ENCODE measurements at regions not wholly inside any gene's neighbourhood (a gene's known extent, or its start where the extent isn't known, plus 50 kb on each side); places are given as distances from the start of the nearest gene placed in this dataset.

DNA sequence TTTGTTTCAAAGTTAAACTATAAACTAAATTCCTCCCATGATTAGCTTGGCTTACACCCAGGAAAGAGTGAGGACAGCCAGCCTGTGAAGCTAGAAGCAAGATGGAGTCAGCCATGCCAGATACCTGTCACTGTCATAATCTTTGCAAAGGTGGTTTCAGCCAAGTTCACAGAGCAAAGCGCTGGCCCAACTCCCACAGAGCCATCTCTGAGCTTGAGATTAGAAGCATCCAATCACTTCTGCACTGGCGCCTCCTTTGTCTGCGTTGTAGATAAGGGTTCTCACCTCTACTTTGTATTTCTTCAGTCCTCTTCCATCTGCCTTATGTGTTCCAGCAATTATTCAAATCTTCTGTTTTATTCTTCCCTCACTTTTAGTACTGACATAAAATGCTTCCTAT is 119.4 kb upstream of the ACO1 start:
- Histone ChIP-seq H3K36me3 (ENCODE audit: control insufficient read depth, insufficient read depth, low read length) (no peaks in the 10 kb centered on the region), H3K9me3 (ENCODE audit: control insufficient read depth, low read length) (no peaks in the 10 kb centered on the region), H3K27ac (ENCODE audit: low read depth, low read length) (no peak overlapping the region), H3K27me3 (ENCODE audit: control insufficient read depth, insufficient read depth, low read length, poor library complexity, severe bottlenecking) (no peaks in the 10 kb centered on the region), H3K9ac (ENCODE audit: extremely low read depth, low read length, poor library complexity, severe bottlenecking) (no peak overlapping the region), H3K4me1 (ENCODE audit: control insufficient read depth, insufficient read depth, low read length) (no peaks in the 10 kb centered on the region), H3K4me3 (ENCODE audit: low read length) (no peak overlapping the region)
- Mint-ChIP-seq H3K36me3 (ENCODE audit: low read depth) (no peaks in the 10 kb centered on the region), H3K4me1 (peaks cover 14% of the 10 kb centered on the region), H3K27ac (peak overlapping the region; percentile 80), H3K9me3 (no peaks in the 10 kb centered on the region), H3K4me3 (no peak overlapping the region), H3K27me3 (ENCODE audit: insufficient read depth) (no peaks in the 10 kb centered on the region)
- DNase-seq = peak; percentile 67
- 69 to 87% methylated on average over 3 of the region's 3 CpGs for WGBS, 2 experiments (ENCODE audit: insufficient coverage in 1 of 2, insufficient read length in 1 of 2)
- TF ChIP-seq, protein P1, sequence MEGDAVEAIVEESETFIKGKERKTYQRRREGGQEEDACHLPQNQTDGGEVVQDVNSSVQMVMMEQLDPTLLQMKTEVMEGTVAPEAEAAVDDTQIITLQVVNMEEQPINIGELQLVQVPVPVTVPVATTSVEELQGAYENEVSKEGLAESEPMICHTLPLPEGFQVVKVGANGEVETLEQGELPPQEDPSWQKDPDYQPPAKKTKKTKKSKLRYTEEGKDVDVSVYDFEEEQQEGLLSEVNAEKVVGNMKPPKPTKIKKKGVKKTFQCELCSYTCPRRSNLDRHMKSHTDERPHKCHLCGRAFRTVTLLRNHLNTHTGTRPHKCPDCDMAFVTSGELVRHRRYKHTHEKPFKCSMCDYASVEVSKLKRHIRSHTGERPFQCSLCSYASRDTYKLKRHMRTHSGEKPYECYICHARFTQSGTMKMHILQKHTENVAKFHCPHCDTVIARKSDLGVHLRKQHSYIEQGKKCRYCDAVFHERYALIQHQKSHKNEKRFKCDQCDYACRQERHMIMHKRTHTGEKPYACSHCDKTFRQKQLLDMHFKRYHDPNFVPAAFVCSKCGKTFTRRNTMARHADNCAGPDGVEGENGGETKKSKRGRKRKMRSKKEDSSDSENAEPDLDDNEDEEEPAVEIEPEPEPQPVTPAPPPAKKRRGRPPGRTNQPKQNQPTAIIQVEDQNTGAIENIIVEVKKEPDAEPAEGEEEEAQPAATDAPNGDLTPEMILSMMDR (conservative IDR thresholded peaks at IDR 0.05) = no peak

DNA sequence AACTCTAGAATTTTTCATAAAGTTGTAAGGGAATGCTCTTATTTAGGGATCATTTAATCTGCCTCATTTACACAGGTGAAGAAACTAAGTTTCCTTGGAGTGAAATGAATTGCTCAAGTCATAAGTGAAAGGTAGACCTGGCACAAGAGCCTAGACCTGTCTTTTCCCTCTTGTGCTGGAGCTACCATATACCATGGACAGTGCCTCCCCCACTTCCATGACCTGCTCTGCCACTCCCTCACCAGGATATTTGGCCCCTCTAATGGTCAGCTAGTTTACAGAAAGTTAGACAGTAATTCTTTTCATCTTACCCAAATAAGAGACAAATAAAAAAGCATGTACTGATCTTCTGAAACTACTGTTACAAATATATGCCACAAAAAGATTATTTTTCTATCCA is 105.5 kb upstream of the ACO1 start:
- no peak for DNase-seq
- H3K36me3 ChIP-seq (ENCODE audit: control insufficient read depth, insufficient read depth, low read length) = no peaks in the 10 kb centered on the region
- TF ChIP-seq, protein P1 (conservative IDR thresholded peaks at IDR 0.05) = no peak
- Mint-ChIP-seq H3K36me3 (ENCODE audit: low read depth) (no peaks in the 10 kb centered on the region), H3K9me3 (no peaks in the 10 kb centered on the region), H3K27ac (no peak overlapping the region), H3K4me3 (no peak overlapping the region), H3K4me1 (no peaks in the 10 kb centered on the region), H3K27me3 (ENCODE audit: insufficient read depth) (no peaks in the 10 kb centered on the region)
- H3K9me3 ChIP-seq (ENCODE audit: control insufficient read depth, low read length) = no peaks in the 10 kb centered on the region
- H3K4me3 ChIP-seq (ENCODE audit: low read length) = no peak overlapping the region
- H3K27ac ChIP-seq (ENCODE audit: low read depth, low read length) = no peak overlapping the region
- no peak overlapping the region for H3K9ac ChIP-seq (ENCODE audit: extremely low read depth, low read length, poor library complexity, severe bottlenecking)
- H3K27me3 ChIP-seq (ENCODE audit: control insufficient read depth, insufficient read depth, low read length, poor library complexity, severe bottlenecking) = no peaks in the 10 kb centered on the region
- H3K4me1 ChIP-seq (ENCODE audit: control insufficient read depth, insufficient read depth, low read length) = no peaks in the 10 kb centered on the region

DNA sequence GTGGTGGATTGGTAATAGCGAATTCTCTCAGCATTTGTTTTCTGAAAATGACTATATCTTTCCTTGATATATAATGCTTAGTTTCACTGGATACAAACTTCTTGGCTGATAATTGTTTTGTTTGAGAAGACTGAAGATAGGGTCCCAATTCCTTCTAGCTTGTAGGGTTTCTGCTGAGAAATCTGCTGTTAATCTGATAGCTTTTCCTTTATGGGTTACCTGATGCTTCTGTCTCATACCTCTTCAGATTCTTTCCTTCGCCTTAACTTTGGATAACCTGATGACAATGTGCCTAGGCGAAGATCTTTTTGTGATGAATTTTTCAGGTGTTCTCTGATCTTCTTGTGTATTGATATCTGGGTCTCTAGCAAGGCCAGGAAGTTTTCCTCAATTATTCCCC is 94.7 kb upstream of the ACO1 start:
- Mint-ChIP-seq H3K27ac (no peak overlapping the region), H3K36me3 (ENCODE audit: low read depth) (no peaks in the 10 kb centered on the region), H3K4me1 (no peaks in the 10 kb centered on the region), H3K27me3 (ENCODE audit: insufficient read depth) (no peaks in the 10 kb centered on the region), H3K4me3 (no peak overlapping the region), H3K9me3 (peaks cover 11% of the 10 kb centered on the region)
- H3K9me3 ChIP-seq (ENCODE audit: control insufficient read depth, low read length) = no peaks in the 10 kb centered on the region
- H3K27ac ChIP-seq (ENCODE audit: low read depth, low read length) = no peak overlapping the region
- no peak for DNase-seq
- WGBS, 2 experiments (ENCODE audit: insufficient coverage in 1 of 2, insufficient read length in 1 of 2) = 99% methylated on average over 3 of the region's 3 CpGs; no CpG with 5 or more reads in 1 of the 2 experiments
- H3K27me3 ChIP-seq (ENCODE audit: control insufficient read depth, insufficient read depth, low read length, poor library complexity, severe bottlenecking) = no peaks in the 10 kb centered on the region
- H3K9ac ChIP-seq (ENCODE audit: extremely low read depth, low read length, poor library complexity, severe bottlenecking) = no peak overlapping the region
- no peaks in the 10 kb centered on the region for H3K4me1 ChIP-seq (ENCODE audit: control insufficient read depth, insufficient read depth, low read length)
- TF ChIP-seq, protein P1 (conservative IDR thresholded peaks at IDR 0.05) = no peak
- no peaks in the 10 kb centered on the region for H3K36me3 ChIP-seq (ENCODE audit: control insufficient read depth, insufficient read depth, low read length)
- H3K4me3 ChIP-seq (ENCODE audit: low read length) = no peak overlapping the region
